GM19035 (cell line): ENCODE measurements at regions not wholly inside any gene's neighbourhood (a gene's known extent, or its start where the extent isn't known, plus 50 kb on each side); places are given as distances from the start of the nearest gene placed in this dataset.

Source experiments
- ATAC-seq: cut with Tn5 transposase; IDR thresholded peaks from one replicate; pipeline ENCODE4 v1.9.1; 2021; ENCODE audit not compliant: unreplicated experiment

- no peak for ATAC-seq
Measured at GRCh38 chr16:7980133-7980483, 610.2 kb downstream of the TMEM114 start.

- ATAC-seq = no peak
Measured at GRCh38 chr16:7979448-7980132, 610.7 kb downstream of the TMEM114 start.

GRCh38 chr16:7976563-7976962 lies 613.7 kb downstream of the TMEM114 start:
- no peak for ATAC-seq

GRCh38 chr16:7976125-7976524 lies 614.2 kb downstream of the TMEM114 start:
- ATAC-seq = no peak

- ATAC-seq = no peak
Measured at GRCh38 chr16:7967996-7968509, 622.3 kb downstream of the TMEM114 start.

- no peak for ATAC-seq
Measured at GRCh38 chr16:7964744-7965143, 625.6 kb downstream of the TMEM114 start.

- ATAC-seq = no peak
Measured at GRCh38 chr16:7964167-7964566, 626.1 kb downstream of the TMEM114 start.

- no peak for ATAC-seq
Measured at GRCh38 chr16:7962091-7962879, 628.0 kb downstream of the TMEM114 start.

- no peak for ATAC-seq
Measured at GRCh38 chr16:7957151-7957550, 624.5 kb downstream of the RBFOX1 start.

- no peak for ATAC-seq
Measured at GRCh38 chr16:7953360-7953759, 620.7 kb downstream of the RBFOX1 start.

GRCh38 chr16:7946142-7946541 lies 613.5 kb downstream of the RBFOX1 start:
- ATAC-seq = no peak

- ATAC-seq = no peak
Measured at GRCh38 chr16:7938175-7938574, 605.5 kb downstream of the RBFOX1 start.

- ATAC-seq = no peak
Measured at GRCh38 chr16:7921345-7921744, 588.7 kb downstream of the RBFOX1 start.

GRCh38 chr16:7919782-7920181 lies 587.1 kb downstream of the RBFOX1 start:
- ATAC-seq = no peak

GRCh38 chr16:7914748-7915147 lies 582.1 kb downstream of the RBFOX1 start:
- ATAC-seq = no peak

- ATAC-seq = no peak
Measured at GRCh38 chr16:7912132-7912531, 579.5 kb downstream of the RBFOX1 start.

- no peak for ATAC-seq
Measured at GRCh38 chr16:7910116-7910515, 577.5 kb downstream of the RBFOX1 start.

GRCh38 chr16:7888411-7888810 lies 555.8 kb downstream of the RBFOX1 start:
- no peak for ATAC-seq

- ATAC-seq = no peak
Measured at GRCh38 chr16:7887316-7887715, 554.7 kb downstream of the RBFOX1 start.

GRCh38 chr16:7871979-7872378 lies 539.3 kb downstream of the RBFOX1 start:
- ATAC-seq = no peak

GRCh38 chr16:7871371-7871770 lies 538.7 kb downstream of the RBFOX1 start:
- ATAC-seq = no peak

GRCh38 chr16:7867831-7868230 lies 535.2 kb downstream of the RBFOX1 start:
- no peak for ATAC-seq
